ENCODE measurements at regions not wholly inside any gene's neighbourhood (a gene's known extent, or its start where the extent isn't known, plus 50 kb on each side); places are given as distances from the start of the nearest gene placed in this dataset.

- no peaks in the 10 kb centered on the region for H3K27me3 ChIP-seq
- H3K4me3 ChIP-seq = no peak overlapping the region
- H3K4me1 ChIP-seq (ENCODE audit: low read depth) = no peaks in the 10 kb centered on the region
- no peaks in the 10 kb centered on the region for H3K36me3 ChIP-seq
- no peak for TF ChIP-seq CTCF (IDR thresholded peaks at IDR 0.05; ENCODE audit: low read depth, low read length)
- no peak overlapping the region for H3K27ac ChIP-seq
- H3K9me3 ChIP-seq (ENCODE audit: low read depth) = no peaks in the 10 kb centered on the region
- DNase-seq (ENCODE audit: low read depth in 1 of 2, low spot score in 1 of 2) = no peak
Measured at GRCh38 chr17:31660684-31661083, 198.4 kb downstream of the COPRS start.

- TF ChIP-seq CTCF (IDR thresholded peaks at IDR 0.05; ENCODE audit: low read depth, low read length) = no peak
Measured at GRCh38 chr17:31657876-31658275, 201.2 kb downstream of the COPRS start.

GRCh38 chr17:31654936-31655335, 204.1 kb downstream of the COPRS start:
- no peaks in the 10 kb centered on the region for H3K36me3 ChIP-seq
- DNase-seq (ENCODE audit: low read depth in 1 of 2, low spot score in 1 of 2) = no peak
- no peak overlapping the region for H3K27ac ChIP-seq
- H3K4me3 ChIP-seq = no peak overlapping the region
- no peak for TF ChIP-seq CTCF (IDR thresholded peaks at IDR 0.05; ENCODE audit: low read depth, low read length)
- no peaks in the 10 kb centered on the region for H3K27me3 ChIP-seq
- H3K9me3 ChIP-seq (ENCODE audit: low read depth) = no peaks in the 10 kb centered on the region
- H3K4me1 ChIP-seq (ENCODE audit: low read depth) = no peaks in the 10 kb centered on the region

More at GRCh38 chr17:31657876-31658275, 201.2 kb downstream of the COPRS start:
- no peak for DNase-seq (ENCODE audit: low read depth in 1 of 2, low spot score in 1 of 2)
- no peaks in the 10 kb centered on the region for H3K27me3 ChIP-seq
- H3K9me3 ChIP-seq (ENCODE audit: low read depth) = no peaks in the 10 kb centered on the region
- H3K4me3 ChIP-seq = no peak overlapping the region
- no peak overlapping the region for H3K27ac ChIP-seq
- H3K36me3 ChIP-seq = no peaks in the 10 kb centered on the region
- no peaks in the 10 kb centered on the region for H3K4me1 ChIP-seq (ENCODE audit: low read depth)

- H3K27ac ChIP-seq = no peak overlapping the region
- no peaks in the 10 kb centered on the region for H3K4me1 ChIP-seq (ENCODE audit: low read depth)
- no peak for TF ChIP-seq CTCF (IDR thresholded peaks at IDR 0.05; ENCODE audit: low read depth, low read length)
- H3K9me3 ChIP-seq (ENCODE audit: low read depth) = no peaks in the 10 kb centered on the region
- DNase-seq (ENCODE audit: low read depth in 1 of 2, low spot score in 1 of 2) = peak in 1 of 2 donors; percentile 36
- H3K27me3 ChIP-seq = no peaks in the 10 kb centered on the region
- H3K36me3 ChIP-seq = no peaks in the 10 kb centered on the region
- H3K4me3 ChIP-seq = no peak overlapping the region
Measured at GRCh38 chr17:31653691-31654090, 205.4 kb downstream of the COPRS start.

GRCh38 chr17:31650756-31651520, 208.1 kb downstream of the COPRS start:
- H3K27ac ChIP-seq = no peak overlapping the region
- H3K9me3 ChIP-seq (ENCODE audit: low read depth) = no peaks in the 10 kb centered on the region
- no peak for DNase-seq (ENCODE audit: low read depth in 1 of 2, low spot score in 1 of 2)
- H3K27me3 ChIP-seq = no peaks in the 10 kb centered on the region
- no peaks in the 10 kb centered on the region for H3K36me3 ChIP-seq
- H3K4me3 ChIP-seq = no peak overlapping the region
- TF ChIP-seq CTCF (IDR thresholded peaks at IDR 0.05; ENCODE audit: low read depth, low read length) = no peak
- H3K4me1 ChIP-seq (ENCODE audit: low read depth) = no peaks in the 10 kb centered on the region

Data from cardiac muscle cell (in vitro differentiated cells and primary cell).